ENCODE measurements at regions not wholly inside any gene's neighbourhood (a gene's known extent, or its start where the extent isn't known, plus 50 kb on each side); places are given as distances from the start of the nearest gene placed in this dataset.

DNA sequence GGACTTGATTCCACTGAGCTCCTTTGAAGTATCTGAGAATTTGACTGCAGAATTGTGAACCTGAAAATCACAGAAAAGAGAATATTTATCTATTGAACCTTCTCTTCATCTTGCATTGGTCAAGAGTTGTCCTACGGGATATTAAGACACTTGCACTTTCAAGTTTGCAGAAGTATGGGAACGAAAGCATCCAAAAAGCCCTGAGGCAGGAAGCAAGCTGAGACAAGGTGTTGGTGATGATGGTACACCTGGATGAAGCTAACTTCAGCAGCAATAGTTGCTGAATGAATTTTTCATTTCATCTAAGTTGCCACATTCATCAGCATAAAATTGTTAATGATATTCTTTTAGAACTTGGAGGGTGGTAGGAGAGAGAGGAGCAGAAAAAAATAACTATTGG, 686.6 kb upstream of the ADAMTS5 start:
- in situ Hi-C loops (cut with HindIII; ENCODE audit: low sequenced_read_pairs) = no loop called here

DNA sequence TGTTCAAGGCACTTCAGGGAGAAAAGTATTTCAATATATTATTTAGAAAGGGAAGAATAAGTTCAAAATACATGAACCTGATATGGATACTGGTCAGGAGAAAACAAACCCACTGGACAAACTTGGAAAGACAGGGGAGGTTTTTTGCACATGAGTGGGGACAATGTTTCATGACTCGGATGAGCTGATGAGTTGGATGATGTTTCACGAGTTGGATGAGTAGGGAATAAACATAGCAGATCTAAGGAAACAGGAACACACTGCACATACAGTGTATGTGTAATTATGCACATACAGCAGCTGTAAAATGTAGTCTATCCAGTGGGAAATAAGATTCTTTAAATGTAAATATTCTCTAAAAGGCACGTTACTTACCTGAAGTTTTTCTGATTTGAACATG, 682.9 kb upstream of the ADAMTS5 start:
- in situ Hi-C loops (cut with HindIII; ENCODE audit: low sequenced_read_pairs) = no loop called here

DNA sequence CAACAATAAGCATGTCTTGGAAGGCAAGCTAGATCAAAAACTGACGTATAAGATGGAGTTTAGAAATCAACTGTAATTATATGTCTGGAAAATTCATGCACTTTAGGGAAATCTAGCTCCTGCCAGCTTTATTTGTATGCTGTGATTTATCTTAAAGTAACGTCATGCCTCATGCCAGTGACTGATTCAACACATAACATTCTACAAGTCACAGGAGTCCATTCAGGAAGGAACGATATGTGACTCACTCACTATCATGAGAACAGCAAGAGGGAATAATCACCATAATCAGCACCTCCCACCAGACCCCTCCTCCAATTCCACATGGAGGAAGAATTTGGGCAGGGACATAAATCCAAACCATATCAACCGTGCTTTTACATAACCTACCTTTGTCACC, 682.4 kb upstream of the ADAMTS5 start:
- in situ Hi-C loops (cut with HindIII; ENCODE audit: low sequenced_read_pairs) = no loop called here

DNA sequence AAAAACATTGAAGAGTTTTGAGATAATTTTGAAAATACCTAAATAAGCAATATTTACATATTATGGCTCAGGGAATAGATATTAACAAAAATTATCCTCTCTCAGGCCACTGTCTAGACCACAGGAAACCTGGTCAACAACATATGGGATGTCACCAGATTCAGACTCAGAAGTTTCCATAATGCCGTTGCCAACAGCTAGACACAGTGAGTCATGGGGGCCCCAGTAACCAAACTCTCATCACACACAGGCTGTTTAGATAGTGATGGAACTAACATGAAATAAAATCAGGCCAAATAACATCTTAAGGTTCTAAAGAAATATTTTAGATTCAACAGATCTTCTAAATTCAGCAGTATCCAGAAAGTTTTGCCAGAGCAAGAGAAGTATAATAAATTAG, 681.7 kb upstream of the ADAMTS5 start:
- in situ Hi-C loops (cut with HindIII; ENCODE audit: low sequenced_read_pairs) = no loop called here

DNA sequence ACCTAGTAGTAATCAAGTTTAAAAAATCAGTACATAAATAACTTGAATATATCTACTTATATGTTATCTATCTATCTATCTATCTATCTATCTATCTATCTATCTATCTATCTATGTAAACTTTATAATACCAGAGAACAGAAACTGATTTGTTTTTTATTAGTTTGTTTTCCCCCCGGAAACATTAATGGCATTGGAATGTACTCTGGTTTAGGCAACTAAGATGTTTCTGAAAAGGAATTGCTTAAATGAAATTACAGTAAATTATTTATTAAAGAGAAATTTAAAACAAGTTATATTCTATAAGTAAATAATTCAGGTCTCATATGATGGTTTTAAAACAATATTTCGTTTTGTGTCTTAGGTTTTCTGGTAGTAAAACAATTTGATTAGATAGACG, 681.0 kb upstream of the ADAMTS5 start:
- in situ Hi-C loops (cut with HindIII; ENCODE audit: low sequenced_read_pairs) = no loop called here

DNA sequence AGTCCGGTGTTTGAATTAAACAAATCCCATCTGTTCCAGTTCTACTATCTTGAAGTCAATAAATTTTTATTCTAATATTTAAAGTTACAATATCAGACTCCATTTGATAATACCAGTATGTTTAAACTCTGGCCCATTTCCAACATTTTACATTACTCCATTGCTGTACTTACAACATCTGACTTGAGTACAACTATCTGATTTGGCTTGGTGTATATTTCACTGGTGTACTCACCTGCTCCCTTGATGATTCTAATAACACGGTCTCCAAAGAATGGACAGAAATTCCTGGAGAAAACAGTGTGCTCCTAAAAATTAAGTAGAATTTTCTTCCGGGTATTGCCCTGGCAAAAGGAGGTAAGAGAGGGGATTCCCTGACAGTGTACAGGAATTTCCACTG, 680.5 kb upstream of the ADAMTS5 start:
- in situ Hi-C loops (cut with HindIII; ENCODE audit: low sequenced_read_pairs) = no loop called here

DNA sequence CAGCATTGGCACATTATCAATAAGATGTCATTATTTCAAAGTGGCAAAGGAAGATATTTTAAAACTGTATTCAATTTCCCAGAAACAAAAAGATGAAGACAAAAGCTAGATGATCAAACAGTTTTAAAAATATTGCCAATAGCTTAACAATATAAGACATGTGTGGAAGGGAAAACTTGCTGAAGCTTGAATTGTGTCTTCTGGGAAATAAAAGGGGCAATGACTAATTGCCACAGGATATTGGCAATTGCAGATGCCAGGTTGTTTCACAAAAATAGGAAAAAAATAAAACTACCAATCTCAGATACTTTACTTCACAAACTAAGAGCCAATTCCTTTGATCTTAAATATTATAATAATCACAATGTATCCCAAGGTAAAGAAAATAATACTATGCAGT, 679.8 kb upstream of the ADAMTS5 start:
- in situ Hi-C loops (cut with HindIII; ENCODE audit: low sequenced_read_pairs) = no loop called here

DNA sequence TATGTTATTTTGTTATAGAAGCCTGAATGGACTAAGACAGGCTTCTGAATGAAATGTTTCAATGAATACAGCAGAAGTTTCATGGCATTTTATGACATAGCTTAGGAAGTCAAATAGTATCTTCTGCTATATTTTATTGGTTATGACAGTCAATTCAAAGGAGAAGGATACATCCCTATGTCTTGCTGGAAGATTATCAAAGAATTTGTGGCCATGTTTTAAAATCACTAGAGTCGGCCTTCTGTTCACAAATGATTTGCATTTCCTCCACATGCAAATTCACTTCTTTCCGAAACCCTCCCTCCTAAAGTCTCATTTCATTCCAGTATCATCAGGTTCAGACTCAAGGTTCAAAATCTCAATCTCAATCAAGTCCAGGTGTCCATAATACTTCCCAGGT, 679.2 kb upstream of the ADAMTS5 start:
- in situ Hi-C loops (cut with HindIII; ENCODE audit: low sequenced_read_pairs) = no loop called here

DNA sequence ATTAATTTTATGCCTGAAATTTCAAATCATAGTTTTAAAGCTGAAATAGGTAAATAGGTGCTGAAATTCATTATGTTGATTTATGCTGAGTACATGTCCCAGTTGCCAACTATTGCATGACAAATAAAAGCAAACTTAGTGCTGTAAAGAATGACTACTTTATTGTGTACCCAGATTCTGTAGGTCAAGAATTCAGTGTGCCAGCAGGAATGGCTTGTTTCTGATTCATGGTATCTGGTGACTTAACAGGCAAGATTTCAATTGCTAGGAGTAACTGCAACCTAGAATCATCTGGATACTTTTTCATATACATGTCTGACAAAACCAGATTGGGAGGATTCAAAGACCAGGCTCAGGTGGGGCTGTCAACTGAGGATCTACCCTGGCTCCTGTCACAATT, 678.4 kb upstream of the ADAMTS5 start:
- in situ Hi-C loops (cut with HindIII; ENCODE audit: low sequenced_read_pairs) = no loop called here

DNA sequence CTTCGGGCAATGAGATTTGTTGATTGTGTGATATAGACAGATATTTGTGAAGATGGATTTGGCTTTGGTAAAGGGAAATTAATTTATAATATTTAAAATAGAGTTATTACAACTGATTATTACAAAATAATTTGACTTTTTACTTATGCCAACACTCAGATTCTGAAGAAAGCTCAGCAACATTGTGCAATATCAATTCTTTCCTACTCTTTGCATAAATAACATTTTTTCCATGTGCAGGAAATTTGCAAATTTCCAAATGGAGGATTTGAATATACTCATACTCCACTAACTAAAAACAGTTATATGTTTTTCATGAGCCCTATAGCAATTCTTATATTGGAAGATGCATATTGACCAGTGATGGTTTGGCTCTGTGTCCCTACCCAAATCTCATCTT, 676.4 kb upstream of the ADAMTS5 start:
- in situ Hi-C loops (cut with HindIII; ENCODE audit: low sequenced_read_pairs) = no loop called here

DNA sequence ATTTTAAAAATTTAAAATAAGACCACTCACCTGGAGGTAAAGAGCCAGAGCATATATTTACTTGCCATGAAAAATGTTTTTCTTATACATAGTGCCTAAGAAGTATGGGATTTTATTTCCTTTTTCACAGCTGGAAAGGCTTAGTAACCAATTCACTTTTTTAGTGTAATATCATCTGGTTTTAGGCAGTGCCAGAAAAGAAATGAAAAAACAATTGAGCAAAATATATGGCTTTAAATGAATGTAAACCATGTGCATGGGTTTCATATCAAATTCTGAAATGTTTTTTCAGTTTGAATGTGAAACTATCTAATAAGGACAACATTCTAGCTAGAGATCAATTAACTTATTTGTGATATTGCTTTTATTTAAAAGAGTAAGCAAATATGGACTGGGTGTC, 672.4 kb upstream of the ADAMTS5 start:
- in situ Hi-C loops (cut with HindIII; ENCODE audit: low sequenced_read_pairs) = no loop called here

DNA sequence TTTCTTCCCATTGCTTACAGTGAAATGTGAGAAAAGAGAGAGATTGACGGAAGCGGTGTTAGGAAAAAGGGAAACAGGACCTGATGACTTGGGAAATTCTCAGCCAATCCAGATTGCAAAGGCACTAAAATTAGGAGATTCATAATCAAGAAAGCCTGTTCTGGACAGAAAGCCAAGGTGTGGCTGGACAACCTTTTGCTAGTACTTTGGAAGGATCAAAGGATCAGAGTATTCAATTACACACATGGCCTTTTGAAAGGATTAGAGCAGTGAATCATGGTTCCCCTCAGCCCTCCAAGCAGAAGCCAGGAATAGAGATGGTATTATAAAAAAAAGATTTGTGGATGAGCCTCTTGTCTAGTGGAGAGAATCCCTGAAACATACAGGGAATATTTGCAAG, 669.8 kb upstream of the ADAMTS5 start:
- in situ Hi-C loops (cut with HindIII; ENCODE audit: low sequenced_read_pairs) = no loop called here

DNA sequence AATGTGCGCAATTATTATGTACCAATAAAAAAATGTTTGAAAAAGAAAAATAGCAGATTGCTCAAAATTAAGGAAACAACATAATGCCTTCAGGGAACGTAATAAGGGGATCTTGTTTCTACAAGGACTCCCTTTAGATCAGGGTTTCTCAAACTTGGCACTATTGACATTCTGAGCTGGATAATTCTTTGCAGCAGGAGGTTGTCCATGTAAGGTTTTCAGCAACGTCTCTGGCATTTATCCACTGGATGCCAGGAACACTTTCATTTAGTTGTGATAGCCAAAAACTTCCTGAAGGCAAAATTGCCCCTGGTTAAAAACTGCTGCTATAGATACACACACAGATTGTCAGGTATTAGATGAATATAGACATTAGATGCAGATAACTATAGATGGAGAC, 666.7 kb upstream of the ADAMTS5 start:
- in situ Hi-C loops (cut with HindIII; ENCODE audit: low sequenced_read_pairs) = no loop called here

DNA sequence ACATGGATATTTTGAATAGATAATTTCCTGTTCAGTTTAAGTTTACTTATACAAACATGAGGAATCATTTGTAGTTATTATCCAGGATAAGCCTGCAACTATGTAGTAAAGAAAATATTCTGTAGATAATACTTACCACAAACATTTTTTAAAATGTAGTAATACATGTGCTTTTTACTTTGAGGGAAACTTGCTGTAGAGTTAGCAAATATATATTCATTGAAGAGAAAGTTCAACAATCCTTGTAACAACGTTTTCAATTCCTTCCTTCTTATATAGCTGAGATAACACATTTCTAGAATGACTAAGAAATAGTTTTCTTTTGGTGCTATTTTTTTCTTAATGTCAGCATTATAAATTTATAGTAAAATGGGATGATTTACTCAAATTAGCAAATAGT, 664.6 kb upstream of the ADAMTS5 start:
- in situ Hi-C loops (cut with HindIII; ENCODE audit: low sequenced_read_pairs) = no loop called here

DNA sequence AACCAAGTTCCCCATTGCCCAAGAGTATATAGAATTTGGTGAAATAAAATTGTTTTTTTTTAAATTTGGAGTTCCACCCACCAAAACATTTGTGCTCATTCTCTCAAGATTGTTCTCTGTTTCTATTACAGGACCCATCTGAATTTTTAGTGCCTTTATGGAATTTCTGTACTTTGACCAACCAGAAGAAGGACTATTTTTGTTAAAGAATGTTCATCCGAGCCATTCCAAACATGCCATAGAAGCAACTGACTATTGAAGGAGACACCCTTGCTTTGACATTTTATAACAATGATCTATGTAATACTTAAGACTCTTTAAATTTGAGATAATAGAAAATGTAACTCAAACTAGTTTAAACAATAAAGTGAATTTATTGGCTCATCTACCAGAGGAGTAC, 655.7 kb upstream of the ADAMTS5 start:
- in situ Hi-C loops (cut with HindIII; ENCODE audit: low sequenced_read_pairs) = no loop called here

DNA sequence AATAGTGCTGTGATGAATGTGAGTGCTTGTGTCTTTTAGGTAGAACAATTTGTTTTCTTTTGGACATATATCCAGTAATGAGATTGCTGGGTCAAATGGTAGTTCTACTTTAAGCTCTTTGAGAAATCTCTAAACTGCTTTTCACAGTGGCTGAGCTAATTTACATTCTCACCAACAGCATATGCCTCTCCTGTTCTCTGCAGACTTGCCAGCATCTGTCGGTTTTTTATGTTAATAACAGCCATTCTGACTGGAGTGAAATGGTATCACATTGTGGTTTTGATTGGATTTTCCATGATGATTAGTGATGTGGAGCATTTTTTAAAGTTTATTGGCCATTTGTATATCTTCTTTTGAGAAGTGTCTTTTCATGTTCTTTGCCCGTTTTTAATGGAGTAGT, 647.3 kb upstream of the ADAMTS5 start:
- in situ Hi-C loops (cut with HindIII; ENCODE audit: low sequenced_read_pairs) = no loop called here

DNA sequence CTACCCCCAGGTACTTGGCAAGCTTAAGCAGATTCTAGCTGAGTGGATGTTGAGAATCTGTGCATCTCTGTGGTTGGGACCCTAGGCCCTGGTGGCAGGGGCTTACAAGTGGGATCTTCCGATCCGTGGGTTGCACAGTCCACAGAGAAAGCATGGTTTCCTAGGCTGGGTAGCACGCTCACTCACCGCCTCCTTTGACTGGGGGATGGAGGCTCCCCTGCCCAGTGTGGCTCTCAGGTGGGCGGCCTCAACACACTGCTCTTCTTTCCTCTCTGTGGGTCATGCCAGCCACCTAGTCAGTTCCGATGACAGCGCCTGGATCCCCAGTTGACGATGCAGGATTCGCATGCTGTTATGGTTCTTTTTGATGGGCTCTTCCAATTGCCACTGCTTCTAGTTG, 639.5 kb upstream of the ADAMTS5 start:
- in situ Hi-C loops (cut with HindIII; ENCODE audit: low sequenced_read_pairs) = no loop called here

DNA sequence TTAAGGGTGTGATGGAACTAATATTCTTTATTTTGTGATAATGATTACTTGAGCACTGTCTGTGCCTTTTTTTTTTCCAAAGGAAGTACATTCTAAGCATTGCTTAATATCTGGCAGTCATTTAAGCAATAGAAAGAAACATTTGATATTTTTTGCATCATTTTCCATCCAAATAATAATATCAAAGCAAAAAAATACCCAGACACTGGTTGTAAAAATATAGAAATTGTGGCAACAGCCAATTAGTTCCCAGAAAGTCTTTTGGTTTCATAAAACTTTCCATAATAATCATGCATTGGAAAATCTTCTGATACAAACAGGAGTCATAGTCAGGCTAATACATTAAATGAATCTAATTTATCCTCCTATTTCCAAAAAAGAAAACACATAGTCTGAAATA, 629.3 kb upstream of the ADAMTS5 start:
- in situ Hi-C loops (cut with HindIII; ENCODE audit: low sequenced_read_pairs) = no loop called here

DNA sequence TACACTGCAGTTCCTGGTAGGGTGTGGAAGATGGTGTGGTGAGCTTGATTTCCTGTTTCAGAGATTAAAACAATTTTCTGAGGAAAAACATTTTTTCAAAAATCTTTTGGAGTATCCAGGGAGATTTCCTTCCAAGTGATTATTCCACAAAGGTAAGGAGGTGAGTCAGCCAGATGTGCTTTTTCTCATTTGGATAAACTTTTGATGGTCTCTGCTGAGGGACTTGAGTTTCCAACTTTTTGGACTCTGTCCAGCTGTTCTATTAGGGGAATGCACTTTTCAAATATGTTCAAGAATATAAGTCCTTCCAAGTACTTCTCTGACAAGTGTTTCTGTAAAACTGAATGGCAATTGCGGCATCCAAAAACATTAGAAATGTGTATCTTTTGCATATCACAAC, 628.8 kb upstream of the ADAMTS5 start:
- in situ Hi-C loops (cut with HindIII; ENCODE audit: low sequenced_read_pairs) = no loop called here

DNA sequence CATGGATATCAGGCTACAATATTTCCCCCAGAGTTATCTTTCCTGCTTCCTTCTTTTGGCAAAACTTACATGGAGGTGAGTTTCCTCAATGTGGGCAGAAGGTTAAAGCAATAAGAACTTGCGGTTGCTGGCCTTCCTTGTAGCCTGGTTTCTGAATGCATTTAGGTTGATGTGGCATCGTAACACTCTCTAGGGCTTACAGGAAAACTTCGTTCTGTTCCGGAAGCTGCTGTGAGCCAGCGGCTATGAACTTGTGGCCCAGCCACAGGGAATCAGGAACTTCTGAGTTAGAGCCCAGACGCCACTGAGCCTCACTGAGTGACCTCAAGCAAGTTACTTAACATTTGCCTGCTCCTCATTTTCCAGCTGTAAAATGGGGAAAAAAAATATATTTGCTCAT, 623.4 kb upstream of the ADAMTS5 start:
- in situ Hi-C loops (cut with HindIII; ENCODE audit: low sequenced_read_pairs) = no loop called here

DNA sequence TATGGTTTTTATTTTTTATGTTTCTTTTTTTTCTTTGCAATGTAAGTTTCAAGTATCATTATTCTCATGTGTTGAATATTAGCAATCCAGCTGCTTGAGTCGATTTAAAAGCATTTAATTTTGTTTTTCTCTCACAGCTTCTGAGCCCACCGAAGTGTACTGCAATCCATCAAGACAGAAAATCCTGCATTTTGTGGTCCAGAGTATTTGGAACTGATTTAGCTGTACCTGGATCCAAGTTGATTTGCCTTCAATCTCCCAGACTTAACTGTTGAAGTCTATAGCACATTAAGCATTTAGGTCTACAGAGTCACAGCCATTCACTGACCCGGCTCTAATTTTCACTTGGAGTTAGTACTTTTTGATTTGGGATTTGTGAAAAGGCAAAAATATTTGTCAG, 622.9 kb upstream of the ADAMTS5 start:
- in situ Hi-C loops (cut with HindIII; ENCODE audit: low sequenced_read_pairs) = no loop called here

DNA sequence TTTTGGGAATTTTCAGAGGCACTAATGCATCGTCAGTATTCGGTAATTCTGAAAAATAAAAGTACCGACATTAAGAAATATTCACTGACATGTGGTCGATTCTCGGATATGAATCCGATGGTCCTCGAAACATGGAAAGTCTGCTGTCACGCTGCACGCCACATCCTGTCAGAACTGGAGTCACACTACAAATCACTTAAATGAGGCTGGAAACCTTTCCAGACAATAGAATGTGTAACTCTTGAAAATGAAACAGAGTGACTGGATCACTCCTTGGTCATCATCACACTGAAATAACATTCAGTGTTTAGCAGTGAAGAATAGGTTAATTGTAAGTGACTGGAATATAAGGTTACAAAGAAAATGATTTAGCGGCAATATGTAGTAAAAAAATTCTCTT, 620.1 kb upstream of the ADAMTS5 start:
- in situ Hi-C loops (cut with HindIII; ENCODE audit: low sequenced_read_pairs) = no loop called here

DNA sequence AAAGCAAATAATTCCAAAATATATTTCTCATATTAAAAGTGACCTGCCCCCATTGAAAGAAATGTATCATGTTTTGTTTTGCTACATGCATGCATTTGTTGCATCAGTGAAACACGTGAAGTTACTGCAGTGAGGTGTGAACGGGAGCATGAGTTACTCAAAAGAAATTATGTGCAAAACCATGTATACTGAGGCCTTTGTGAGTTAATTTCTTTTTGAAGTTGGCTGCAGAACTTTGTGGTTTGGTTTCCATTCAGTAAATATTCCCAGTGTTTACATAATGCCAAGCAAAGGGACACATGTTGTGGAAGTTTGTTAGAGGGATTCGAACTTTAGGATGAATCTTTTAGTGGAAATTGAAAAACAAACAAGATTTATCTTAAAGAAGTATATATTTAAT, 619.4 kb upstream of the ADAMTS5 start:
- in situ Hi-C loops (cut with HindIII; ENCODE audit: low sequenced_read_pairs) = no loop called here

DNA sequence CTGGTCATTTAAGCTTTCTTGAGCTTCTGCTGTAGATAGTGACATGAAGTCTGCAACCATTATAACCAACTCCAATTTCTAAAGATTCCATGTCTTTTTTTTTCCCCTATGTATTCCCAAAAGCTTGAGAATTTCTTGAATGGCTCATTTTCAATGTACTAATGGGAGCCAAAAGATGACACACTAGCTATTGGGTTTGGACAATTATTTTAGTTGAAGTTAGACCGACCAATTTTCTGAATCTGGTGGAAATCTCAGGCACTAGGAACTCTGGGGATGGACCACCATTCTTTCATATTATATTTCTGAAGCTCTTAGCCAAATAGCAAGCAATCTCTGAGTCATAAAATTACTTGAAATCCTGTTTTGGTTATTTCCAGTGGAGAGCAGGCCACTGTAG, 617.4 kb upstream of the ADAMTS5 start:
- in situ Hi-C loops (cut with HindIII; ENCODE audit: low sequenced_read_pairs) = no loop called here

All from DLD1 (cell line).